ENCODE measurements at regions not wholly inside any gene's neighbourhood (a gene's known extent, or its start where the extent isn't known, plus 50 kb on each side); places are given as distances from the start of the nearest gene placed in this dataset.
"Not testable (repeated sequence)": the region's sequence is repeated elsewhere in the genome, so short reads cannot be mapped to it uniquely, and the experiment has no call there.

DNA sequence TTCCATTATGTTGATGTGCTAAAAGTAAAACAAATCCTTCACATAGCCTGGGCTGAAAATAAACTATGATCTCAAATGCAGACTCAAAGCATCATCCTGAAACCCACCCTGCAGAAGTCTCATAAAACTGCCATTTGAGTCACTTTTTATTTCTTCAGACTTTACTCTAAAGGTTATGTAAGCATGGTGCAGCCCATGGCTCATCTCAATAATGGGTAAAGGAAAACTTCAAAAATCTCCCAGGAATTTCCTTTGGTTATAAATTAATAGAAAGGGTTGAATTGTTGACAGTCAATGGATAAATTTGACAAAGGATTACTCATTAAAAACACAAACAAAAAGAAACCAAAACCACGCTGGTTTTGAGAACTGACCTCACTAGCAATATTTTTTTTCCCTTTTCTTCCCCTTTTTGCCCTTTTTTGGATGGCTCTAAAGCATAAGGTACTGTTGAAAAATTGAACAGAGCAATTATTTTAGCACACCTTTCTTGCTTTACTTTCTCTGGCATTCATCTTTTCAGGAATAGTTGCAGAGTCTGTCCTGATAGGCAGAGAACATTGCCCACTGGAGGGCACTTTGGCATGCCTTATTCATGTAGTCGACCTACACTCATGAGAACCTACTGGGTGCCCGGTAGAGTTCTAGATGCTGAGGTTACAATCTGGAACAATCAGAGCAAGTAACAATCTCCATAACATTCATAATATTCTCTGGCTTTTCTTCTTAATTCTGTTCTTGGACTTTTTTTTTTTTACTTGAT is 191.4 kb downstream of the TMEM167A start:
- no peak overlapping the region for H3K27ac Mint-ChIP-seq
- H3K4me1 Mint-ChIP-seq (ENCODE audit: low read depth), result peaks cover 13% of the 10 kb centered on the region

DNA sequence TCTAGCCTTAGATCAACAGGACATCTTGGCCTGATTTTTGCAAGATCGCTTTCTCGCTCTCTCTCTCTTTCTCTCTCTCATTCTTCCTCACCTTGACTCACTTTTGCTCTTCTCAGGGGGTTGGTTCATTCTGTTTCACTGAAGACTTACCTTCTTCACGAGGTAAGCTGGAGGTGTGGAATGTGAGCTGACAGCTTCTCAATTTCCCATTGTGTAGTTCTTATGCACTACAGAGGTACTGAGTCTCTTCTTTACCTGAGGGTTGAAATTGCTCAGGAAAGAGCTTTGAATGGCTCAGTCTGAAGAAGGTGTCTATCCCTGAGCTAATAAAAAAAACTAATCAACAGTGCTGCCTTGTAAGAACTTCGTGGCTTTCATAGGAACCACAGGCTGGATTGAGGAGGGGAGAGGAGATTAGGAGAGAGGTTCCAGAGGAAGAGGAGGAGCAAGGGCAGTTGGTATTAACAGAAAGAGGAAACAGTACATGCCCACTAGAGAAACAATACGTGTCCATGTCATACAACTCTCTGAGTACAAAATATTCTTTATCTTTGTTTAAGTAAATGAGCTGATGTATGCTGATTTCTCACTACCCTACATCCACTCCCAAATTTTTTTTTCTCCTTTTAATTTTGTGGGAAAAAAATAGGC is 192.2 kb downstream of the TMEM167A start:
- peaks cover 13% of the 10 kb centered on the region for H3K4me1 Mint-ChIP-seq (ENCODE audit: low read depth)
- H3K9me3 Mint-ChIP-seq (ENCODE audit: low read depth), result peaks cover 5% of the 10 kb centered on the region
- no peak overlapping the region for H3K27ac Mint-ChIP-seq
- no peaks in the 10 kb centered on the region for H3K36me3 Mint-ChIP-seq
- peaks cover 5% of the 10 kb centered on the region for H3K27me3 Mint-ChIP-seq
- H3K4me3 Mint-ChIP-seq, result no peak overlapping the region

More for the DNA sequence above, 191.4 kb downstream of the TMEM167A start:
- no peak overlapping the region for H3K4me3 Mint-ChIP-seq
- no peaks in the 10 kb centered on the region for H3K9me3 Mint-ChIP-seq (ENCODE audit: low read depth)
- H3K27me3 Mint-ChIP-seq, result peaks cover 5% of the 10 kb centered on the region
- H3K36me3 Mint-ChIP-seq, result no peaks in the 10 kb centered on the region

DNA sequence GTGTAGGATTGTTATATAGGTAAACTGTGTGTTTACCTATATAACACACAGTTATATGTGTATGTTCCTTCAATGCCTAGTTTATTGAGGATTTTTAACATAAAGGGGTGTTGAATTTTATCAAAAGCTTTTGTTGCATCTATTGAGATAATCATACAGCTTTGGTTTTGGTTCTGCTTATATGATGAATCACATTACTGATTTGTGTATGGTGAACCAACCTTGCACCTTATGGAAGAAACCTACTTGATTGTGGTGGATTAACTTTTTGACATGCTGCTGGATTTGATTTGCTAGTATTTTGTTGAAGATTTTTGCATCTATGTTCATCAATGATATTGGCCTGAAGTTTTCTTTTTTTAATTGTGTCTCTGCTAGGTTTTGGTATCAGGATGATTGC is 194.9 kb downstream of the TMEM167A start:
- Mint-ChIP-seq H3K4me3 (peak overlapping the region; percentile 1), H3K27ac (no peak overlapping the region), H3K9me3 (ENCODE audit: low read depth) (peaks cover 26% of the 10 kb centered on the region), H3K36me3 (no peaks in the 10 kb centered on the region), H3K27me3 (peaks cover 5% of the 10 kb centered on the region), H3K4me1 (ENCODE audit: low read depth) (peaks cover 13% of the 10 kb centered on the region)

DNA sequence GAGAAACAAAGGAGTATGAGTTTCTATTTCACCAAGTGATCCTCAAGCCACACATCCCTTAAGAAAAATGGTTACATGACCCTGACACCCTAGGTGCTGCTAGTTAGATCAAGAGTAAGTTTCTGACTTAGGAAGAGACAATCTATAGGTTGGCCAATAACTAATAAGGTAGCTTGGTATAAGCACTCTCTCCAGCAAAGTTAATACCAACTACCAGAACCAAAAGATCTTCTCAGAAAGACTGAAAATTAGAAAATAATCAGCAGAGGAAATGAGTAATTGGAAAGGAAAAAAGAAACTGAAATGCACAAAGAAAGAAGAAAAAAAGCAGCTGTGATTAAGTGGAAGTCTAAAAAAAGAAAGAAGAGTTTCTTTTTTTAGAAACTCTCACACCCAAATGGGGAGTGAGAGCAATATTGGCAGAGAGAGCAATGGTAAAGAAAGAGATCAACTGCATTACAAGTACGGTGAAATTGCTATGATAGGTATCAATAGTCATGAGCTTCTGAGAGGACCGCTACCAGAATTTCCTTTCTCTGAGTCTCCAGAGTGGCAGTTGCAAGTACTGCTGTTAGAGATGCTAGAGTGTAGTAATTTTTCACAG is 195.5 kb downstream of the TMEM167A start:
- peaks cover 32% of the 10 kb centered on the region for H3K9me3 Mint-ChIP-seq (ENCODE audit: low read depth)
- H3K36me3 Mint-ChIP-seq, result no peaks in the 10 kb centered on the region
- peaks cover 13% of the 10 kb centered on the region for H3K4me1 Mint-ChIP-seq (ENCODE audit: low read depth)
- H3K4me3 Mint-ChIP-seq, result peak overlapping the region; percentile 15
- peak overlapping the region; percentile 62 for H3K27ac Mint-ChIP-seq
- peaks cover 5% of the 10 kb centered on the region for H3K27me3 Mint-ChIP-seq

DNA sequence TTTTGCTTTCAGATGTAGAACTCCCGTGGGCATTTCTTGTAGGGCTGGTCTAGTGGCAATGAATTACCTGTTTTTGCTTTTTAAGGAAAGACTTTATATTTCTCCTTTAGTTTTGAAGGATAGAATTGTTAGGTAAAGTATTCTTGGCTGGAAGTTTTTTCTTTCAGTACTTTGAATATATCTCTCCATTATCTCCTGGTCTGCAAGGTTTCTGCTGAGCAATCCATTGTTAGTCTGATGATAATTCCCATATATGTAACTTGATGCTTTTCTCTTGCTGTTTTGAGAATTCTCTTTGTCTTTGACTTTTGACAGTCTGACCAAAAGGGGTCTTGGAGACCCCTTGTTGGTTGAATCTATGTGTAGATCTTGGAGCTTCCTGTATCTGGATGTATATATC is 198.1 kb downstream of the TMEM167A start:
- Mint-ChIP-seq H3K27ac (no peak overlapping the region), H3K9me3 (ENCODE audit: low read depth) (peaks cover 36% of the 10 kb centered on the region), H3K4me1 (ENCODE audit: low read depth) (peaks cover 10% of the 10 kb centered on the region)

DNA sequence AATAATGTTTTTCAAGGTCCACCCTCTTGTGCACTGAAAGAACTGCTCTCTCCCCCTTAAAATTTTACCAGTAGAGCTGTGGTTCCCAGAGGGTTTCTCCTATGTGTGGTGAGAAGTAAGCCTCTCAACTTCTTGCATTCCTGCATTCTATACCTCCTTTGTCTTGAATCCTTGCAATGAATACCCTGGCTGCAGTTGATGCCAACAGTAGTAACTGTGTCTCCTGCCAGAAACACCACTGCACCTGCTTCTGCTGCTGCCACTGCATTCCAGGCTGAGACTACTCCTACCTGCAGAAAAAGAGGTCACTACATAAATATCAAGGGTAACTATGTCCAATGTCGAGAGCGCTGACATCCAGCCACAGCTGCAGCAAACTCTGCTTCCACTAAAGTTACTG is 203.7 kb downstream of the TMEM167A start:
- no peak overlapping the region for H3K4me3 Mint-ChIP-seq
- no peaks in the 10 kb centered on the region for H3K27me3 Mint-ChIP-seq
- H3K9me3 Mint-ChIP-seq (ENCODE audit: low read depth), result peaks cover 23% of the 10 kb centered on the region
- no peaks in the 10 kb centered on the region for H3K4me1 Mint-ChIP-seq (ENCODE audit: low read depth)
- H3K36me3 Mint-ChIP-seq, result no peaks in the 10 kb centered on the region
- H3K27ac Mint-ChIP-seq, result no peak overlapping the region

More for the DNA sequence above, 198.1 kb downstream of the TMEM167A start:
- no peaks in the 10 kb centered on the region for H3K27me3 Mint-ChIP-seq
- no peaks in the 10 kb centered on the region for H3K36me3 Mint-ChIP-seq
- H3K4me3 Mint-ChIP-seq, result no peak overlapping the region

DNA sequence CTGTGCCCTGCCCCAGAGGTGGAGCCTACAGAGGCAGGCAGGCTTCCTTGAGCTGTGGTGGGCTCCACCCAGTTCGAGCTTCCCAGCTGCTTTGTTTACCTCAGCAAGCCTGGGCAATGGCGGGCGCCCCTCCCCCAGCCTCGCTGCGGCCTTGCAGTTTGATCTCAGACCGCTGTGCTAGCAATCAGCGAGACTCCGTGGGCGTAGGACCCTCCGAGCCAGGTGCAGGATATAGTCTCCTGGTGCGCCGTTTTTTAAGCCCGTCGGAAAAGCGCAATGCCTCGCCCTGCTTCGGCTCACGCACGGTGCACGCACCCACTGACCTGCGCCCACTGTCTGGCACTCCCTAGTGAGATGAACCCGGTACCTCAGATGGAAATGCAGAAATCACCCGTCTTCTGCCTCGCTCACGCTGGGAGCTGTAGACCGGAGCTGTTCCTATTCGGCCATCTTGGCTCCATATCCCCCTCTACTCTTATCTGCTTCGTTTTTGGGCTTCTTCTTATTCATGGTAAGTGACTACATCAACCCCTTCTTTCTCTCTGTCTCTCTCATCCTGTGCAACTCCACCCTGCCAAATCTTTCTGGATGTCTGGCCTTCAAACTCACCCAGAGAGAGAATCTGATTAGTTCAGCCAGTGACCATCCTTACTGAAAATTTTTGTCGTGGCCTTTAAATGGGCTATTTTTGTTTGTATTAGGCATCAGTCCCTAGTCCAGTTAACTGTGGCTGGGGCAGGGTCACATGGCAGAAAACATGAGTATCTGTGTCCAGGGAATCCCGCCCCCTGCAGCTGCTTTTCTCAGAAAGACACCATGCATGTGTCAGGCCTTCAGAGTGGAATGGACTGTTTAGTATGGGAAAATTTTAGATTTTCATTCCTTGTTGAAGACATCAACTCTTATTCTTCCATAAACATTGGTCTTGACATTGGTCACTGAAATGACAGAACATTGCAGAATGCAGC is 204.6 kb downstream of the TMEM167A start:
- H3K4me3 Mint-ChIP-seq; H3K27ac Mint-ChIP-seq; H3K4me1 Mint-ChIP-seq (ENCODE audit: low read depth); H3K27me3 Mint-ChIP-seq; H3K36me3 Mint-ChIP-seq: not testable (repeated sequence)
- H3K9me3 Mint-ChIP-seq (ENCODE audit: low read depth), result peaks cover 16% of the 10 kb centered on the region

DNA sequence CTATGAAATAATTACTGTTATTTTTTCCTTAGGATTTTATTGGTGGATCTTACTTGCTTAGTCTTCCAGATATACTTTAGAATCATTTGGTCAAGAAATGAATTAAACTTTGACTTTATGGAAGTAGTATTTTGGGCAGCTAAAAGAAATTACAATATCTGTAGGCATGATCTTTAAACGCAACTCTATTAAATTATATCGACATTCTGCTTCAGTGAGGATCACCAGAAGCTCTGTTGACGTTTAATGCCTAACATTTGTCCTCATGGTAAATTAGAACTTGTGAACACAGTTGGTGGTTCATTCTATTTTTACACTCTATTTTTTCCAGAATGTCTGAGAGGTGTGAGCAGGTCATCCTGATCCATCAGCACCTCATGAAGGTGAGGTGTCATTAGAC is 211.6 kb downstream of the TMEM167A start:
- H3K27me3 Mint-ChIP-seq, result no peaks in the 10 kb centered on the region
- no peak overlapping the region for H3K27ac Mint-ChIP-seq
- H3K9me3 Mint-ChIP-seq (ENCODE audit: low read depth), result no peaks in the 10 kb centered on the region
- H3K4me1 Mint-ChIP-seq (ENCODE audit: low read depth), result no peaks in the 10 kb centered on the region
- no peaks in the 10 kb centered on the region for H3K36me3 Mint-ChIP-seq
- no peak overlapping the region for H3K4me3 Mint-ChIP-seq

DNA sequence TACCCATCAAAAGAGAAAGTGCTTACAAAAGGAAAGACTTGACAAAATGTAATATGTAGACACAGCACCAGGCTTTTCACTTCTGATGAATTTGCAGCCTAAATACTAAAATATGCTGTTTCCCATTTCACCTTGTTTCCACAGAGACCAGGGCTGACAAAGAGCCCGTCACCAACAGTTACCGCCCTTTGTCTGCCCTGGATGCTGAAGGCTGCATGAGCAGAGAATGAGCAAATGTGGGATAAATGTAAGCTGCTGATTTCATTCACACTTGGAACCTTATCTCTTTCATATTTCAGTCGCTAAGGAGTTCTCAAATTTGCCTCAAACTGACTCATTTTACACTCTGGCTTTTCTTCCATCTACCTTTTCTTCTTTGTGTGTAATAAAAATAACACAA is 213.9 kb downstream of the TMEM167A start:
- Mint-ChIP-seq H3K4me1 (ENCODE audit: low read depth) (no peaks in the 10 kb centered on the region), H3K27ac (no peak overlapping the region), H3K36me3 (no peaks in the 10 kb centered on the region), H3K27me3 (no peaks in the 10 kb centered on the region), H3K4me3 (no peak overlapping the region), H3K9me3 (ENCODE audit: low read depth) (no peaks in the 10 kb centered on the region)

DNA sequence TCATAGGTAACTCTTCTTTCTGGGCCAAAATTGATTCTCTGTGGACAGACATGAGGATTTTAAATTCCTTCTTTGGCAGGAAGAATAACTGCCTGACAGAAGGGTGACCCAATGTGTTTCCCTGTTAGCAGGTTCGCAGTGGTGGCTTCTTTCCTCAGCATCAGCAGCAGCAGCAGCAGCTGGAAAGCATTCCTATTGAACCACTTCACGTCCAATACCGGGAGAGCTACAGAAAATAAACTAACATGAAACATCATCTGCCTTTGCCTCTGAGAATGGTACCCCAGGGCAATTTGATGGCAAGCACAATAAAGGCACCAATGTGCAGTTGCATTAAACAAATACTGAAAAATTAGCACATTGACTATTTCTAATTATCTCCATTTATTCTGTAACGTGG is 214.5 kb downstream of the TMEM167A start:
- Mint-ChIP-seq H3K27ac (no peak overlapping the region), H3K27me3 (no peaks in the 10 kb centered on the region)

DNA sequence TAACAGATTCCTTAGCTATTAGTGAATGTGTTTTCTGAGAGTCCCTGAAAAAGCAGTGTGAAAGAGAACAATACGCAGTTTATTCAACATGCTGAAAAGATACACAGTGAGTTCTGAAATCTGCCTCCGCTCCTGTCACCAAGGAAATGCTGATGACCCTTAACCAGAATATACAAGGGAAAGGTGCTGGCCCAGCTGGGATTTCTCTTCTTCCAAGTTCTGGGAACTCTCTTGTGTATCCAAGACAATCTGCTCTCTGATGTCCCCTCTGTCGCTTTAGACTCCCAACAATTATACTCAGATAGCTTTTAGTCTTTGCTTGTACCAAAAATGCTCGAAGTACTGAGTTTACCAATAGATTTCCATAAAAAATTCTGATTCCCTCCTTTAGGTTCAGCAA is 214.9 kb downstream of the TMEM167A start:
- Mint-ChIP-seq H3K36me3 (no peaks in the 10 kb centered on the region), H3K4me3 (no peak overlapping the region), H3K27me3 (no peaks in the 10 kb centered on the region), H3K4me1 (ENCODE audit: low read depth) (no peaks in the 10 kb centered on the region), H3K9me3 (ENCODE audit: low read depth) (no peaks in the 10 kb centered on the region), H3K27ac (no peak overlapping the region)

More for the DNA sequence above, 214.5 kb downstream of the TMEM167A start:
- Mint-ChIP-seq H3K4me1 (ENCODE audit: low read depth) (no peaks in the 10 kb centered on the region), H3K9me3 (ENCODE audit: low read depth) (no peaks in the 10 kb centered on the region), H3K4me3 (no peak overlapping the region), H3K36me3 (no peaks in the 10 kb centered on the region)

DNA sequence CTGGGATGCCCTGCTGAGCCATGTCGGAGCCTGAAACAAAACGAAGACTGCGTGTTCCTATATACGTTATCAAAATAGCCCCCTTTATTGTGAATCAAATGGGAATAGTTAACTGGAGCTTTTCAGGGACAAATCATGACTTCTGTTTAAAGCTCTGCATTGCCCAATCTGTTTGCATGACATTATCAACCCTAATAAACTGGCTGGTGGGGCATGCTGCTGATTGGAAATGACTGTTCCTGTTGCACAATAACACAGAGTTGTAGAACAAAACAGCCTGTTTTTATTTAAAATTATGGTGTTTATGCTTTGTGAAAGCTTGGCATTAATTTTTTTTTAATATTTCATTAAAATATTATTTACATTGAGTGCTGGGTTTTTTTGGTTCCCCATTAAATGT is 215.5 kb downstream of the TMEM167A start:
- no peak overlapping the region for H3K27ac Mint-ChIP-seq
- H3K36me3 Mint-ChIP-seq, result no peaks in the 10 kb centered on the region
- no peaks in the 10 kb centered on the region for H3K27me3 Mint-ChIP-seq
- no peaks in the 10 kb centered on the region for H3K9me3 Mint-ChIP-seq (ENCODE audit: low read depth)
- no peaks in the 10 kb centered on the region for H3K4me1 Mint-ChIP-seq (ENCODE audit: low read depth)
- H3K4me3 Mint-ChIP-seq, result no peak overlapping the region

DNA sequence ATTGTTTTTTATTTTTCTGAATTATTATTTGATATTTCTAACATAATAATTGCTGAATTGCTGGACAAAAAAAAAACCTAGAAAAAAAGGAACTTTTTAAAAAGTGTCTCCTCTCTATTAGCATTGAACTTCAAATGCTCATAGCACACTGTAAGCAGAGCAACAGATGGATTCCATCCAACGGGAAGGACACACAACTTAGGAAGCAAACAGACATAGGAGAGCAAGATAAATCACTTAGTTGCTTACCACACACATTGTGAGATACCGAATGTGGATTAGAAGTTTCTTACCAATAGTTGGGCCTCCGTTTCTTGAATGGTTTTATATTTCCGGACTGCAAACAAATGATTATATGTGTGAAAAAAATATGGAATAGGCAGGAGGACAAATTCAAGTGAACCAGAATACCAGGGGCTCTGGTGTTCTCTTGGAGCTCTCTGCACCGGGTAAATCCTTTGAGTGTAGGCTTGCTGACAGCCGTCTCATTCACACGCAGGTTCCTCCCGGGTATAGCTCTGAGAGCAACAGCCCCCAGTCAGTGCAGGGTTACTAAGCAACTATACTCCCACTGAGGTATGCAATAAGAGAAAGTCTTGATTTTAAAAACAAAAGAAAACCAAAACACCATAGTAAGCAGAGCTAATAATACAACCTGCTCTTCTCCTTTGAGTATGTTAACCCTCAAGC is 217.6 kb downstream of the TMEM167A start:
- no peaks in the 10 kb centered on the region for H3K4me1 Mint-ChIP-seq (ENCODE audit: low read depth)

More for the DNA sequence above, 217.6 kb downstream of the TMEM167A start:
- Mint-ChIP-seq H3K27ac (no peak overlapping the region), H3K27me3 (no peaks in the 10 kb centered on the region), H3K36me3 (no peaks in the 10 kb centered on the region), H3K9me3 (ENCODE audit: low read depth) (no peaks in the 10 kb centered on the region), H3K4me3 (no peak overlapping the region)

All from activated naive CD8-positive, alpha-beta T cell (primary cell).